Neuronal stem cell (in vitro differentiated cells): ENCODE measurements at regions not wholly inside any gene's neighbourhood (a gene's known extent, or its start where the extent isn't known, plus 50 kb on each side); places are given as distances from the start of the nearest gene placed in this dataset.
"Not testable (repeated sequence)": the region's sequence is repeated elsewhere in the genome, so short reads cannot be mapped to it uniquely, and the experiment has no call there.

ENCODE experiments used
- DNase-seq: peaks from one replicate; pipeline ENCODE4 v3.0.0-alpha.2; 2013; ENCODE audit warnings: low spot score
- H2AFZ ChIP-seq: one replicate; pipeline ENCODE4 v1.6.1; 2013; ENCODE audit warnings: mild to moderate bottlenecking, low read length, inconsistent platforms
- H2AK5ac ChIP-seq: 2 replicates; pipeline ENCODE4 v1.6.1; 2013; ENCODE audit warnings: low read depth, mild to moderate bottlenecking, inconsistent platforms, low read length, moderate library complexity, mixed read lengths
- H2BK120ac ChIP-seq: 2 replicates; pipeline ENCODE4 v1.6.1; 2013; ENCODE audit warnings: low read depth, mild to moderate bottlenecking, inconsistent platforms, low read length, moderate library complexity, mixed read lengths
- H2BK12ac ChIP-seq: one replicate; pipeline ENCODE4 v1.6.1; 2013; ENCODE audit warnings: low read length, inconsistent platforms
- H2BK15ac ChIP-seq: 2 replicates; pipeline ENCODE4 v1.6.1; 2013; ENCODE audit warnings: mild to moderate bottlenecking, low read length, inconsistent platforms, mixed read lengths
- H2BK5ac ChIP-seq: one replicate; pipeline ENCODE4 v1.6.1; 2013; ENCODE audit warnings: inconsistent platforms, mild to moderate bottlenecking, low read length, moderate library complexity
- H3K14ac ChIP-seq: one replicate; pipeline ENCODE4 v1.6.1; 2013; ENCODE audit warnings: low read length, inconsistent platforms
- H3K18ac ChIP-seq: 2 replicates; pipeline ENCODE4 v1.6.1; 2013; ENCODE audit warnings: low read length, inconsistent platforms
- H3K23ac ChIP-seq: 2 replicates; pipeline ENCODE4 v1.6.1; 2013; ENCODE audit warnings: low read depth, mild to moderate bottlenecking, mixed read lengths, low read length, inconsistent platforms; ENCODE audit not compliant: poor library complexity
- H3K27ac ChIP-seq: replicated peaks from 3 replicates; pipeline ENCODE4 v1.5.1; 2013; ENCODE audit warnings: low read length, inconsistent platforms
- H3K27me3 ChIP-seq, 3 experiments: 2 replicates each; pipeline ENCODE4 v1.6.1; 2013; ENCODE audit warnings: low read length in 3 of 3, mild to moderate bottlenecking in 2 of 3, inconsistent platforms in 1 of 3, low read depth in 1 of 3, mixed read lengths in 1 of 3, moderate library complexity in 1 of 3; ENCODE audit not compliant: control insufficient read depth in 3 of 3, insufficient read depth in 3 of 3
- H3K36me3 ChIP-seq, 2 donors: replicated peaks in 1 of 2; 2 replicates each; pipeline ENCODE4 v1.6.1; 2013; ENCODE audit warnings: low read length in 2 of 2; ENCODE audit not compliant: control insufficient read depth in 2 of 2, insufficient read depth in 2 of 2
- H3K4ac ChIP-seq: 2 replicates; pipeline ENCODE4 v1.6.1; 2013; ENCODE audit warnings: inconsistent platforms, mild to moderate bottlenecking, low read length, moderate library complexity
- H3K4me1 ChIP-seq, 2 donors: 1 replicate in 1 of 2; 2 replicates in 1 of 2; pipeline ENCODE4 v1.6.1; 2013; ENCODE audit warnings: low read length in 2 of 2, low read depth in 1 of 2; ENCODE audit not compliant: control insufficient read depth in 2 of 2, insufficient read depth in 1 of 2
- H3K4me2 ChIP-seq: one replicate; pipeline ENCODE4 v1.6.1; 2013; ENCODE audit warnings: mild to moderate bottlenecking, low read length, inconsistent platforms; ENCODE audit not compliant: insufficient read depth, poor library complexity, severe bottlenecking
- H3K4me3 ChIP-seq, 2 donors: 2 replicates each; pipeline ENCODE4 v1.5.1; 2013; ENCODE audit warnings: low read length in 2 of 2, mild to moderate bottlenecking in 2 of 2, inconsistent platforms in 1 of 2, moderate library complexity in 1 of 2
- H3K79me1 ChIP-seq: one replicate; pipeline ENCODE4 v1.6.1; 2013; ENCODE audit warnings: low read depth, mild to moderate bottlenecking, inconsistent platforms, low read length, moderate library complexity
- H3K9ac ChIP-seq: one replicate; pipeline ENCODE4 v1.6.1; 2013; ENCODE audit warnings: mild to moderate bottlenecking, low read depth, low read length, inconsistent platforms; ENCODE audit not compliant: poor library complexity
- H3K9me3 ChIP-seq, 2 donors: replicated peaks in 1 of 2; 2 replicates each; pipeline versions ENCODE3 to v1.6.1; 2013; ENCODE audit warnings: low read length in 2 of 2, mild to moderate bottlenecking in 2 of 2, inconsistent platforms in 1 of 2, low read depth in 1 of 2, mixed read lengths in 1 of 2, moderate library complexity in 1 of 2; ENCODE audit not compliant: control insufficient read depth in 2 of 2, insufficient read depth in 1 of 2
- H4K8ac ChIP-seq: one replicate; pipeline ENCODE4 v1.6.1; 2013; ENCODE audit warnings: low read depth, mild to moderate bottlenecking, inconsistent platforms, low read length, moderate library complexity
- H4K91ac ChIP-seq: one replicate; pipeline ENCODE4 v1.6.1; 2013; ENCODE audit warnings: low read length, low read depth, mild to moderate bottlenecking, inconsistent platforms; ENCODE audit not compliant: poor library complexity
- WGBS, 2 donors: extraction: QIAGEN DNeasy Blood & Tissue Kit; methylation state at CpG; one replicate each; pipeline ENCODE4 v1.1.7; 2013; ENCODE audit warnings: missing lambda C conversion rate in 2 of 2, mixed read lengths in 1 of 2; ENCODE audit not compliant: insufficient read length in 2 of 2, insufficient replicate concordance in 1 of 2; ENCODE audit errors: extremely low coverage in 2 of 2; 5-methylcytosine and 5-hydroxymethylcytosine counted together

DNA sequence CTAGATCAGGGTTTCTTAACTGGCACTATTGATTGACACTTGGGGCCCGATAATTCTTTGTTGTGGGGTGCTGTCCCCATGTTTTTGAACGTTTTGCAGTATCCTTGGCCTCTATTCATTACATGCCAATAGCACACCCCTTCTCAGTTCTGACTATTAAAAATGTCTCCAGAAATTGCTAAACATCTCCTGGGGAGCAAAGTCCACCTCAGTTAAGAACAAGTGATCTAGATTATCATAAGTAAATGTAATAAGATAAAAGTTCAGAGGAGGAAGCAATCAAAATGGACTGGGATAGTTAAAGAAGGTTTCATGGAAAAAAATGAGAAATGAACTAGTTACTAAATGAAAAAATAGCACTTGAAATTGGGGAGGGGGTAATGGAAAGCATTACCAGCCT lies 98.1 kb upstream of the MIR17HG start:
- no peaks in the 10 kb centered on the region for H3K79me1 ChIP-seq

GRCh38 chr13:91249861-91250260 lies 97.6 kb upstream of the MIR17HG start:
- H3K23ac ChIP-seq, result no peak overlapping the region
- H3K9me3 ChIP-seq, result peaks cover 0 to 3% of the 10 kb centered on the region in 2 donors
- no peak overlapping the region for H2BK5ac ChIP-seq
- H3K79me1 ChIP-seq, result no peaks in the 10 kb centered on the region
- H2BK120ac ChIP-seq, result no peak overlapping the region
- no peak overlapping the region for H2AFZ ChIP-seq
- no CpG with 5 or more reads among the region's 2 CpGs for WGBS, 2 donors
- no peak overlapping the region for H3K9ac ChIP-seq
- H3K4me3 ChIP-seq, result no peak overlapping the region
- H3K4me1 ChIP-seq, result peaks cover 0 to 8% of the 10 kb centered on the region in 2 donors
- H3K4me2 ChIP-seq, result no peak overlapping the region
- no peak overlapping the region for H4K91ac ChIP-seq
- no peak for DNase-seq
- H3K27ac ChIP-seq, result no peak overlapping the region
- peak overlapping the region; percentile 6 for H2BK12ac ChIP-seq
- H2AK5ac ChIP-seq, result no peak overlapping the region
- H3K14ac ChIP-seq, result no peak overlapping the region
- H3K4ac ChIP-seq, result no peak overlapping the region
- no peak overlapping the region for H4K8ac ChIP-seq
- no peaks in the 10 kb centered on the region for H3K27me3 ChIP-seq
- no peaks in the 10 kb centered on the region for H3K36me3 ChIP-seq
- H2BK15ac ChIP-seq, result no peak overlapping the region
- H3K18ac ChIP-seq, result no peak overlapping the region

More for the DNA sequence above, 98.1 kb upstream of the MIR17HG start:
- Histone ChIP-seq H4K8ac (no peak overlapping the region), H3K4me3 (no peak overlapping the region), H3K27me3 (no peaks in the 10 kb centered on the region), H3K18ac (no peak overlapping the region), H2AK5ac (no peak overlapping the region), H2BK5ac (no peak overlapping the region), H2BK15ac (no peak overlapping the region), H4K91ac (no peak overlapping the region), H3K4ac (no peak overlapping the region), H3K23ac (no peak overlapping the region), H2AFZ (no peak overlapping the region), H3K4me2 (no peak overlapping the region), H3K36me3 (no peaks in the 10 kb centered on the region), H3K27ac (no peak overlapping the region), H3K4me1 (peaks cover 0 to 8% of the 10 kb centered on the region in 2 donors), H2BK120ac (no peak overlapping the region), H3K9me3 (peaks cover 0 to 3% of the 10 kb centered on the region in 2 donors), H3K14ac (no peak overlapping the region), H2BK12ac (no peak overlapping the region), H3K9ac (no peak overlapping the region)
- no peak for DNase-seq
- no CpG with 5 or more reads among the region's 2 CpGs for WGBS, 2 donors

DNA sequence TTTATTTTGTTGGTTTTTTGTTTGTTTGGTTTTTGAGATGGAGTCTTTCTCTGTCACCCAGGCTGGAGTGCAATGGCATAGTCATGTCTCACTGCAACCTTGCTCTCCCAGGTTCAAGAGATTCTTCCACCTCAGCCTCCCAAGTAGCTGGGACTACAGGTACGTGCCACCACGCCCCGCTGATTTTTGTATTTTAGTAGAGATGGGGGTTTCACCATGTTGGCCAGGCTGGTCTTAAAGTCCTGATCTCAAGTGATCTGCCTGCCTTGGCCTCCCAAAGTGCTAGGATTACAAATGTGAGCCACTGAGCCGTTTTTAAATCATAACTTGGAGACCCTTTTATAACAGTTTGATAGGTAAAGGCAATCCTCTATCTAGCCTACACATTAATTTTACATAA lies 95.9 kb upstream of the MIR17HG start:
- H3K27me3 ChIP-seq, H3K79me1 ChIP-seq, H3K4ac ChIP-seq, H4K8ac ChIP-seq, H3K4me1 ChIP-seq, H3K23ac ChIP-seq, H3K9me3 ChIP-seq, H3K18ac ChIP-seq, H2BK15ac ChIP-seq, H3K36me3 ChIP-seq, H2BK5ac ChIP-seq, H4K91ac ChIP-seq, H2BK120ac ChIP-seq, H2BK12ac ChIP-seq, H3K14ac ChIP-seq, H3K4me3 ChIP-seq, H3K9ac ChIP-seq, H2AK5ac ChIP-seq, H2AFZ ChIP-seq, H3K27ac ChIP-seq, DNase-seq, H3K4me2 ChIP-seq: not testable (repeated sequence)
- no CpG with 5 or more reads among the region's 4 CpGs for WGBS, 2 donors

DNA sequence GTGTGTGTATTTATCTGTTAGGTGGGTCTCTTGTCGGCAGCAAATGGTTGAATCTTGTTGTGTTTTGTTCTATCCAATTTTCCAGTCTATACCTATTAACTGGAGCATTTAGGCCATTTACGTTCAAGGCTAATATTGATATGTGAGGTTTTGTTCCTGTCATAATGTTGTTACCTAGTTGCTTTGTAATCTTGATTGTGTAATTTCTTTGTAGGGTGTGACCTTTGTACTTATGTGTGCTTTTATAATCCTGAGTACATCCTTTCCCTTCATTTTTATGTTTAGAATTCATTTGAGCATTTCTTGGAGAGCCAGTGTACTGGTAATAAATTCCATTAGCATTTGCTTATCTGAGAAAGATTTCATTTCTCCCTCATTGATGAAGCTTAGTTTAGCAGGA lies 83.0 kb upstream of the MIR17HG start:
- H3K4me3 ChIP-seq, result no peak overlapping the region
- no CpG with 5 or more reads among the region's 2 CpGs for WGBS, 2 donors
- H3K4me1 ChIP-seq, result no peaks in the 10 kb centered on the region
- no peak overlapping the region for H4K8ac ChIP-seq
- H3K79me1 ChIP-seq, result no peaks in the 10 kb centered on the region
- no peak overlapping the region for H2BK15ac ChIP-seq
- no peak overlapping the region for H3K4me2 ChIP-seq
- no peak overlapping the region for H3K14ac ChIP-seq
- no peak overlapping the region for H3K4ac ChIP-seq
- H2BK5ac ChIP-seq, result no peak overlapping the region
- no peak for DNase-seq
- H3K9me3 ChIP-seq, result peaks cover 0 to 6% of the 10 kb centered on the region in 2 donors
- no peak overlapping the region for H2BK12ac ChIP-seq
- no peaks in the 10 kb centered on the region for H3K36me3 ChIP-seq
- no peak overlapping the region for H2AFZ ChIP-seq
- no peak overlapping the region for H3K23ac ChIP-seq
- H3K9ac ChIP-seq, result no peak overlapping the region
- no peak overlapping the region for H4K91ac ChIP-seq
- no peak overlapping the region for H3K27ac ChIP-seq
- H2AK5ac ChIP-seq, result no peak overlapping the region
- H2BK120ac ChIP-seq, result no peak overlapping the region
- H3K18ac ChIP-seq, result no peak overlapping the region
- H3K27me3 ChIP-seq, result no peaks in the 10 kb centered on the region
